ENCODE measurements at regions not wholly inside any gene's neighbourhood (a gene's known extent, or its start where the extent isn't known, plus 50 kb on each side); places are given as distances from the start of the nearest gene placed in this dataset.
A peak's percentile ranks its signal among the peaks of the same experiment; 100 is the strongest.

- TF ChIP-seq CTCF (IDR thresholded peaks at IDR 0.05), result no peak
Measured at GRCh38 chr4:157961229-157961990, 211.4 kb downstream of the GASK1B start.

GRCh38 chr4:157957905-157958304 is 214.9 kb downstream of the GASK1B start:
- no peak for TF ChIP-seq CTCF (IDR thresholded peaks at IDR 0.05)
- DNase-seq (ENCODE audit: low spot score) (no peak), ATAC-seq (ENCODE audit: insufficient number of reproducible peaks, low FRiP score, low read depth) (peak; percentile 59)
- H3K9me3 ChIP-seq, result no peaks in the 10 kb centered on the region
- H3K4me1 ChIP-seq (ENCODE audit: control insufficient read depth in 1 of 2, low read depth in 2 of 2), result peaks cover 10 to 12% of the 10 kb centered on the region in 2 donors
- no peaks in the 10 kb centered on the region for H3K27me3 ChIP-seq (replicated peaks; ENCODE audit: insufficient read depth)
- H3K27ac ChIP-seq, result peak overlapping the region in 1 of 2 donors; percentile 24
- H3K36me3 ChIP-seq, result no peaks in the 10 kb centered on the region
- H3K4me3 ChIP-seq, result no peak overlapping the region

More at GRCh38 chr4:157961229-157961990, 211.4 kb downstream of the GASK1B start:
- Histone ChIP-seq H3K4me1 (ENCODE audit: control insufficient read depth in 1 of 2, low read depth in 2 of 2) (peaks cover 10 to 12% of the 10 kb centered on the region in 2 donors), H3K9me3 (no peaks in the 10 kb centered on the region), H3K27ac (no peak overlapping the region), H3K4me3 (no peak overlapping the region), H3K36me3 (no peaks in the 10 kb centered on the region), H3K27me3 (replicated peaks; ENCODE audit: insufficient read depth) (no peaks in the 10 kb centered on the region)
- DNase-seq (ENCODE audit: low spot score) (no peak), ATAC-seq (ENCODE audit: insufficient number of reproducible peaks, low FRiP score, low read depth) (no peak)

DNA sequence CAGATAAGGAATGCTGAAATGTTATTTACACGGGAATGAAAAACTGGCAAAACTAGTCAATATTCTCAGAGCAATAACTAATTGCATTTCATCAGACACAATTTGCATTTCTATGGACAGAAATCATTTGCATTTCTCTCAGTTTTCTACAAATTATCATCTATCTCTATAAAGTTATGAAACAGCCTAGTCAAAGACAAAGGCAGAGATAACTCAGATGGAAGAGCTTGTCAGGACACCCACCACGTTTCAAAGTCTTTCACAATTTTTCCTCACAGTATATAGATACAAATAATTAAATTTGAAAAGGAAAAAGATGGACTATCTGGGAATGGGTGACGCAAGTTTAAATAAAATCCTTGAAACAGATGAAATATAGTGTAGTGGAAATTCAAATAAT is 230.8 kb downstream of the GASK1B start:
- ATAC-seq (ENCODE audit: insufficient number of reproducible peaks, low FRiP score, low read depth) (no peak), DNase-seq (ENCODE audit: low spot score) (no peak)
- Histone ChIP-seq H3K36me3 (no peaks in the 10 kb centered on the region), H3K4me1 (ENCODE audit: control insufficient read depth in 1 of 2, low read depth in 2 of 2) (no peaks in the 10 kb centered on the region), H3K27ac (no peak overlapping the region), H3K4me3 (no peak overlapping the region), H3K27me3 (replicated peaks; ENCODE audit: insufficient read depth) (no peaks in the 10 kb centered on the region), H3K9me3 (no peaks in the 10 kb centered on the region)
- TF ChIP-seq CTCF (IDR thresholded peaks at IDR 0.05), result no peak

DNA sequence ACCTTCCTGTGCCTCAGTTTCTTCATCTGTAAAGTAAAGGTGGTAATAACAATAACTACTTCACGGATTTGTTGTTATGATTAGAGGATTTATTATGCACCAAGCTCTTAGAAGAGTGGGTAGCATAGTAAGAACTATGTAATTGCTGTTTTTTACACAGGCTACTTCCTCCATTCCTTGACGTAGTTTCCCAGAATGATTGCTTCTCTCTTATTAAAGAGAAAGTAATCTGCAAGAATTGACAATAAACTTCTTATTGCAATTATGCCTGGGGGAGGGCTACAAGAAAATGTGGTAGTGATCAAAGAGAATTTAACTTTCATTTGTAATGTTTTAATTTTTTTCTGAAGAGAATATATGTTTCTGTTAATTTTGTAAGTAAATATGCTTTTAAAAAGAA is 238.7 kb downstream of the GASK1B start:
- Histone ChIP-seq H3K36me3 (no peaks in the 10 kb centered on the region), H3K27me3 (replicated peaks; ENCODE audit: insufficient read depth) (no peaks in the 10 kb centered on the region), H3K4me1 (ENCODE audit: control insufficient read depth in 1 of 2, low read depth in 2 of 2) (peaks cover 0 to 14% of the 10 kb centered on the region in 2 donors), H3K9me3 (no peaks in the 10 kb centered on the region), H3K27ac (no peak overlapping the region), H3K4me3 (peak overlapping the region; percentile 25)
- no peak for DNase-seq (ENCODE audit: low spot score)
- TF ChIP-seq CTCF (IDR thresholded peaks at IDR 0.05), result no peak
- no peak for ATAC-seq (ENCODE audit: insufficient number of reproducible peaks, low FRiP score, low read depth)

GRCh38 chr4:157932936-157933335 is 239.9 kb downstream of the GASK1B start:
- DNase-seq (ENCODE audit: low spot score), result no peak

More at GRCh38 chr4:157932936-157933335, 239.9 kb downstream of the GASK1B start:
- no peak overlapping the region for H3K27ac ChIP-seq
- no peak overlapping the region for H3K4me3 ChIP-seq
- no peak for TF ChIP-seq CTCF (IDR thresholded peaks at IDR 0.05)
- no peaks in the 10 kb centered on the region for H3K9me3 ChIP-seq
- H3K27me3 ChIP-seq (replicated peaks; ENCODE audit: insufficient read depth), result no peaks in the 10 kb centered on the region
- H3K36me3 ChIP-seq, result no peaks in the 10 kb centered on the region
- no peak for ATAC-seq (ENCODE audit: insufficient number of reproducible peaks, low FRiP score, low read depth)
- H3K4me1 ChIP-seq (ENCODE audit: control insufficient read depth in 1 of 2, low read depth in 2 of 2), result peaks cover 0 to 14% of the 10 kb centered on the region in 2 donors

Measured in thoracic aorta (tissue), 2 donors.